OCI-LY1 (cell line): ENCODE measurements at regions not wholly inside any gene's neighbourhood (a gene's known extent, or its start where the extent isn't known, plus 50 kb on each side); places are given as distances from the start of the nearest gene placed in this dataset.

Source experiments
- H2AFZ ChIP-seq: fragments of 200-600 bp; sonication (generic), shearing (Covaris generic); 2 replicates; pipeline ENCODE4 v1.6.0; 2014; ENCODE audit warnings: antibody characterized with exemption, mild to moderate bottlenecking, low read length
- H3F3A ChIP-seq: fragments of 200-600 bp; sonication (generic), shearing (Covaris generic); 2 replicates; pipeline ENCODE4 v1.6.0; 2014; ENCODE audit warnings: mild to moderate bottlenecking, antibody characterized with exemption, low read length, moderate library complexity; ENCODE audit not compliant: insufficient read depth
- H3K27ac ChIP-seq: fragments of 200-600 bp; sonication (generic); 2 replicates; pipeline ENCODE4 v1.5.1; 2014; ENCODE audit warnings: low read length, mixed run types, mild to moderate bottlenecking, low read depth; ENCODE audit not compliant: poor library complexity, severe bottlenecking
- H3K27me3 ChIP-seq: fragments of 200-600 bp; sonication (generic); 2 replicates; pipeline ENCODE4 v1.6.0; 2014; ENCODE audit warnings: antibody characterized with exemption, mild to moderate bottlenecking, low read length, moderate library complexity; ENCODE audit not compliant: insufficient read depth
- H3K36me3 ChIP-seq: fragments of 200-600 bp; sonication (generic); 2 replicates; pipeline ENCODE4 v1.6.1; 2014; ENCODE audit warnings: mild to moderate bottlenecking, antibody characterized with exemption, low read length, moderate library complexity, mixed read lengths; ENCODE audit not compliant: insufficient read depth
- H3K4me1 ChIP-seq: fragments of 200-600 bp; sonication (generic); 2 replicates; pipeline ENCODE4 v1.5.1; 2014; ENCODE audit warnings: mild to moderate bottlenecking, low read length, moderate library complexity; ENCODE audit not compliant: insufficient read depth, severe bottlenecking
- H3K4me2 ChIP-seq: fragments of 200-600 bp; sonication (generic), shearing (Covaris generic); 2 replicates; pipeline ENCODE4 v1.6.1; 2014; ENCODE audit warnings: low read length
- H3K4me3 ChIP-seq: fragments of 200-600 bp; sonication (generic); 2 replicates; pipeline ENCODE4 v1.5.1; 2014; ENCODE audit warnings: low read length, low read depth, mild to moderate bottlenecking, mixed read lengths; ENCODE audit not compliant: poor library complexity, severe bottlenecking
- H3K79me2 ChIP-seq: fragments of 200-600 bp; shearing (Covaris generic); 2 replicates; pipeline ENCODE4 v1.6.1; 2016; ENCODE audit warnings: mixed run types, low read length, mixed read lengths; ENCODE audit not compliant: insufficient read depth
- H3K9ac ChIP-seq: fragments of 200-600 bp; sonication (generic), shearing (Covaris generic); 2 replicates; pipeline ENCODE4 v1.6.1; 2014; ENCODE audit warnings: mild to moderate bottlenecking, low read length, mixed read lengths
- H3K9me2 ChIP-seq: fragments of 200-600 bp; sonication (generic), shearing (Covaris generic); 2 replicates; pipeline ENCODE4 v1.6.1; 2014; ENCODE audit warnings: low read depth, mild to moderate bottlenecking, low read length, mixed read lengths
- H3K9me3 ChIP-seq: fragments of 200-600 bp; shearing (Covaris generic); 2 replicates; pipeline ENCODE4 v1.6.1; 2014; ENCODE audit warnings: low read length, mixed read lengths
- H4K20me1 ChIP-seq: fragments of 200-600 bp; sonication (generic), shearing (Covaris generic); 2 replicates; pipeline ENCODE4 v1.6.0; 2016; ENCODE audit warnings: mild to moderate bottlenecking, low read length; ENCODE audit not compliant: insufficient read depth
- CTCF ChIP-seq: fragments of 200-600 bp; sonication (generic), shearing (Covaris generic); IDR thresholded peaks from 2 replicates; pipeline ENCODE4 v1.5.1; 2017; ENCODE audit warnings: mild to moderate bottlenecking, antibody characterized with exemption, low read length, moderate library complexity, mixed read lengths
- EZH2 ChIP-seq: fragments of 200-600 bp; sonication (generic), shearing (Covaris generic); IDR thresholded peaks from 2 replicates; pipeline ENCODE4 v1.8.0; 2017; ENCODE audit warnings: borderline replicate concordance, mixed run types, mild to moderate bottlenecking, antibody characterized with exemption, low read length, moderate library complexity, mixed read lengths

GRCh38 chr19:31500197-31500830 is 151.1 kb upstream of the TSHZ3 start:
- Histone ChIP-seq H3K36me3 (no peaks in the 10 kb centered on the region), H3K9ac (no peak overlapping the region), H3K4me2 (no peak overlapping the region), H3K79me2 (no peaks in the 10 kb centered on the region), H3K9me3 (no peaks in the 10 kb centered on the region), H3K9me2 (no peaks in the 10 kb centered on the region), H3K27me3 (no peaks in the 10 kb centered on the region), H3K27ac (no peak overlapping the region), H4K20me1 (no peaks in the 10 kb centered on the region), H3K4me1 (no peaks in the 10 kb centered on the region), H3F3A (no peaks in the 10 kb centered on the region), H2AFZ (no peak overlapping the region), H3K4me3 (no peak overlapping the region)
- TF ChIP-seq EZH2 (no peak), CTCF (no peak)

- no peak for TF ChIP-seq CTCF
- no peak for TF ChIP-seq EZH2
- no peak overlapping the region for H3K4me3 ChIP-seq
- H3K36me3 ChIP-seq: no peaks in the 10 kb centered on the region
- no peaks in the 10 kb centered on the region for H3K9me2 ChIP-seq
- H3K4me2 ChIP-seq: no peak overlapping the region
- no peaks in the 10 kb centered on the region for H3K9me3 ChIP-seq
- no peak overlapping the region for H3K27ac ChIP-seq
- no peaks in the 10 kb centered on the region for H3K27me3 ChIP-seq
- no peak overlapping the region for H2AFZ ChIP-seq
- no peaks in the 10 kb centered on the region for H3F3A ChIP-seq
- H3K79me2 ChIP-seq: no peaks in the 10 kb centered on the region
- no peak overlapping the region for H3K9ac ChIP-seq
- no peaks in the 10 kb centered on the region for H4K20me1 ChIP-seq
- no peaks in the 10 kb centered on the region for H3K4me1 ChIP-seq
Measured at GRCh38 chr19:31500946-31501345, 151.7 kb upstream of the TSHZ3 start.

GRCh38 chr19:31501427-31502195 is 152.4 kb upstream of the TSHZ3 start:
- no peaks in the 10 kb centered on the region for H3F3A ChIP-seq
- no peak overlapping the region for H3K4me3 ChIP-seq
- H4K20me1 ChIP-seq: no peaks in the 10 kb centered on the region
- no peaks in the 10 kb centered on the region for H3K4me1 ChIP-seq
- H3K9ac ChIP-seq: no peak overlapping the region
- no peak overlapping the region for H2AFZ ChIP-seq
- no peaks in the 10 kb centered on the region for H3K27me3 ChIP-seq
- H3K79me2 ChIP-seq: no peaks in the 10 kb centered on the region
- TF ChIP-seq CTCF: no peak
- H3K27ac ChIP-seq: no peak overlapping the region
- H3K9me2 ChIP-seq: no peaks in the 10 kb centered on the region
- no peaks in the 10 kb centered on the region for H3K36me3 ChIP-seq
- H3K4me2 ChIP-seq: no peak overlapping the region
- no peaks in the 10 kb centered on the region for H3K9me3 ChIP-seq
